PC-9 (cell line): ENCODE measurements at regions not wholly inside any gene's neighbourhood (a gene's known extent, or its start where the extent isn't known, plus 50 kb on each side); places are given as distances from the start of the nearest gene placed in this dataset.

Source experiments
- BruUV-seq: library from RNA; stranded (reverse); fragments of 400-500 nt; replicated peaks from 2 replicates; lab custom pipeline; 2021; lab: Mats Ljungman, UMichigan
- CTCF ChIA-PET: fragments of 300-600 bp; sonication (Branson Sonifier 250); formaldehyde crosslinking; loops from one replicate; lab custom pipeline; 2022; ENCODE audit warnings: antibody characterized with exemption; lab: Charles Lee
- POLR2A ChIA-PET: fragments of 300-600 bp; sonication (Branson Sonifier 250); formaldehyde crosslinking; loops from one replicate; lab custom pipeline; 2022; ENCODE audit warnings: antibody characterized with exemption; ENCODE audit not compliant: unreplicated experiment; lab: Charles Lee
- DNase-seq, 2 experiments: peaks; one replicate each; pipeline versions ENCODE4 v3.0.0 to v3.0.0-alpha.2; 2015 to 2022; ENCODE audit warnings: mixed read lengths in 1 of 2
- H2AFZ ChIP-seq: fragments of 200-600 bp; sonication (generic); 2 replicates; pipeline ENCODE4 v1.8.1; 2017; ENCODE audit warnings: antibody characterized with exemption
- H3F3A ChIP-seq: fragments of 200-600 bp; sonication (generic); 2 replicates; pipeline ENCODE4 v1.8.1; 2017; ENCODE audit warnings: antibody characterized with exemption, mild to moderate bottlenecking, low read depth; ENCODE audit not compliant: insufficient read depth
- H3K27ac ChIP-seq: fragments of 200-600 bp; sonication (generic); 2 replicates; pipeline ENCODE4 v1.6.1; 2016; ENCODE audit warnings: mixed run types
- H3K27me3 ChIP-seq: fragments of 200-600 bp; sonication (generic); 2 replicates; pipeline ENCODE4 v1.6.1; 2016; ENCODE audit warnings: low read depth, mixed run types; ENCODE audit not compliant: insufficient read depth
- H3K36me3 ChIP-seq: fragments of 200-600 bp; sonication (generic); 2 replicates; pipeline ENCODE4 v1.6.1; 2016; ENCODE audit warnings: low read depth, mixed run types
- H3K4me1 ChIP-seq: fragments of 200-600 bp; sonication (generic); replicated peaks from 2 replicates; pipeline ENCODE4 v1.6.1; 2016; ENCODE audit warnings: mixed run types; ENCODE audit not compliant: insufficient read depth
- H3K4me2 ChIP-seq: fragments of 200-600 bp; sonication (generic); 2 replicates; pipeline ENCODE4 v1.6.1; 2017; ENCODE audit warnings: mixed run types
- H3K4me3 ChIP-seq: fragments of 200-600 bp; sonication (generic); 2 replicates; pipeline ENCODE4 v1.6.1; 2016; ENCODE audit warnings: mixed run types
- H3K79me2 ChIP-seq: fragments of 200-600 bp; sonication (generic); 2 replicates; pipeline ENCODE4 v1.6.1; 2017; ENCODE audit warnings: low read depth, mixed run types
- H3K9me2 ChIP-seq: fragments of 200-600 bp; sonication (generic); 2 replicates; pipeline ENCODE4 v1.8.1; 2017; ENCODE audit warnings: mild to moderate bottlenecking; ENCODE audit not compliant: insufficient read depth
- H3K9me3 ChIP-seq: fragments of 200-600 bp; sonication (generic); 2 replicates; pipeline ENCODE4 v1.8.1; 2016; ENCODE audit warnings: low read depth; ENCODE audit not compliant: insufficient read depth
- H4K20me1 ChIP-seq: fragments of 200-600 bp; sonication (generic); 2 replicates; pipeline ENCODE4 v1.8.1; 2017; ENCODE audit not compliant: insufficient read depth
- CTCF ChIP-seq: fragments of 200-600 bp; sonication (generic); conservative IDR thresholded peaks from 2 replicates; pipeline ENCODE4 v1.6.1; 2017; ENCODE audit warnings: mixed run types, antibody characterized with exemption, mild to moderate bottlenecking, moderate library complexity
- EZH2 ChIP-seq: fragments of 200-600 bp; sonication (generic); IDR thresholded peaks from 2 replicates; pipeline ENCODE4 v1.8.0; 2017; ENCODE audit warnings: antibody characterized with exemption, low read depth
- intact Hi-C: fragments of 100-400 bp; cut with micrococcal nuclease; formaldehyde crosslinking; loops from one replicate; pipeline ENCODE4 v1.10.0; 2022; ENCODE audit not compliant: unreplicated experiment

DNA sequence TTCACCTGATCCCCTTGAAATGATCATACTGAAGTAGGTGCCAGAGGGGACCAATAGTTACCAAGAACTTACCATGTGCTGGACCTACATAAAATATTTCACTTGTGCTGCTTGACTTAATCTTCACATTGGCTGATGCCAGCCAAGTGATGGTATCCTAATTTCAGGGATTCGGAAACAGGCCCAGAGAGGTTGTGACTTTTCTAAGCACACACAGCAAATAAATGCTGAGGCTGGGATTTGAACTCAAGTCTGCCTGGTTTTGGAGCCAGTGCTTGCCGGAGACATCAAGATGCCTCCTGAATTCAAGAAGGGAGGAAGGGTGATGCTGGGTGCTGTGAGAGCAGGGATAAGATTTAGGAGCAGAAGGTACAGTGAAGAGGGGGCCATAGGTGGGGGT is 173.5 kb upstream of the LHX5 start:
- TF ChIP-seq CTCF (no peak), EZH2 (no peak)
- H3K9me3 ChIP-seq, result no peaks in the 10 kb centered on the region
- no peaks in the 10 kb centered on the region for H3K9me2 ChIP-seq
- peaks cover 4% of the 10 kb centered on the region; the same call in 1 of the 2 replicates for H3K4me1 ChIP-seq
- peaks cover 13% of the 10 kb centered on the region; the same call in 1 of the 2 replicates for H3K27me3 ChIP-seq
- no peaks in the 10 kb centered on the region for H3K36me3 ChIP-seq
- intact Hi-C loops, result no loop called here
- no peaks in the 10 kb centered on the region for H3F3A ChIP-seq
- H4K20me1 ChIP-seq, result no peaks in the 10 kb centered on the region
- no peak overlapping the region for H3K27ac ChIP-seq
- H2AFZ ChIP-seq, result no peak overlapping the region
- H3K4me3 ChIP-seq, result no peak overlapping the region
- no peak overlapping the region for H3K4me2 ChIP-seq
- BruUV-seq, result no TSS peak
- POLR2A ChIA-PET, result no interaction called here
- no peak for DNase-seq
- H3K79me2 ChIP-seq, result no peaks in the 10 kb centered on the region
- CTCF ChIA-PET, result no interaction called here

- Histone ChIP-seq H4K20me1 (no peaks in the 10 kb centered on the region), H3K27ac (no peak overlapping the region), H3K27me3 (peaks cover 13% of the 10 kb centered on the region; the same call in 1 of the 2 replicates), H3K36me3 (no peaks in the 10 kb centered on the region), H3K9me3 (no peaks in the 10 kb centered on the region), H3K4me2 (no peak overlapping the region), H2AFZ (no peak overlapping the region), H3K9me2 (no peaks in the 10 kb centered on the region), H3F3A (no peaks in the 10 kb centered on the region), H3K4me3 (no peak overlapping the region), H3K4me1 (no peaks in the 10 kb centered on the region), H3K79me2 (no peaks in the 10 kb centered on the region)
- ChIA-PET POLR2A (interaction anchor here (0.5 kb wide), 1 partner anchor 286 kb away, joined by 6 read pairs; no protein-coding TSS in a partner anchor), CTCF (no interaction called here)
- no peak for DNase-seq
- intact Hi-C loops, result no loop called here
- no TSS peak for BruUV-seq
- TF ChIP-seq CTCF (no peak), EZH2 (no peak)
Measured at GRCh38 chr12:113643177-113643974, 171.7 kb upstream of the LHX5 start.

DNA sequence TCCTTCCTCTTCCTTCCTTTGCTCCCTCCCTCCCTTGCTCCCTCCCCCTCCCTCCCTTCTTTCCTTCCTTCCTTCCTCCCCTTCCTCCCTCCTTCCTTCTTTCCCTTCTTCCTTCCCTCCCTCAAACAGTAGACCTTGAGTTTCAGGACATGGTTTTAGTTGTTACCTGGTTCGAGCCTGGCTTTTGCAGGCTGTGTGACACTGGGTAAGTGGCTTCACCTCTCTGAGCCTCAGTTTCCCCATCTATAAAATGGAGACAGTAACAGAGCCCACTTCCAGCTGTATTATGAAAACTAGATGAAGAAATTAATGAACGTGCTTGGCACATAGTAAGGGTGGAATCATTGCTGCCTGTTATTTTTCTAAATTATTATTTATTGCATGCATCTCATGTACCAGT is 171.0 kb upstream of the LHX5 start:
- Histone ChIP-seq H3K9me2 (no peaks in the 10 kb centered on the region), H3K27ac (no peak overlapping the region), H3K27me3 (peaks cover 13% of the 10 kb centered on the region; the same call in 1 of the 2 replicates), H2AFZ (no peak overlapping the region), H3K36me3 (no peaks in the 10 kb centered on the region), H3K4me3 (no peak overlapping the region), H4K20me1 (no peaks in the 10 kb centered on the region), H3K79me2 (no peaks in the 10 kb centered on the region), H3K4me2 (no peak overlapping the region), H3K4me1 (no peaks in the 10 kb centered on the region), H3F3A (no peaks in the 10 kb centered on the region), H3K9me3 (no peaks in the 10 kb centered on the region)
- CTCF ChIA-PET, result no interaction called here
- BruUV-seq, result no TSS peak
- no peak for DNase-seq
- POLR2A ChIA-PET, result interaction anchor here (0.5 kb wide), 1 partner anchor 287 kb away, joined by 6 read pairs; no protein-coding TSS in a partner anchor
- intact Hi-C loops, result no loop called here
- no peak for TF ChIP-seq EZH2
- no peak for TF ChIP-seq CTCF
